Stomach (tissue), 8 donors: ENCODE measurements at regions not wholly inside any gene's neighbourhood (a gene's known extent, or its start where the extent isn't known, plus 50 kb on each side); places are given as distances from the start of the nearest gene placed in this dataset.

Source experiments
- DNase-seq, 2 donors: peaks; one replicate each; pipeline versions ENCODE4 v3.0.0 to v3.0.0-alpha.2; 2013 to 2019
- H3K27ac ChIP-seq, 5 donors: fragments of 200-600 bp in 4 of 5; sonication (generic) in 4 of 5; one replicate each; pipeline ENCODE4 v1.5.1; 2013 to 2019; ENCODE audit warnings: mild to moderate bottlenecking in 1 of 5, moderate library complexity in 1 of 5
- H3K27me3 ChIP-seq, 3 donors: fragments of 200-600 bp; sonication (generic); one replicate each; pipeline ENCODE4 v1.5.1; 2017 to 2019; ENCODE audit warnings: mixed run types in 1 of 3
- H3K36me3 ChIP-seq, 4 donors: fragments of 200-600 bp; sonication (generic); 1 replicate in 3 of 4; 2 replicates in 1 of 4; pipeline ENCODE4 v1.5.1; 2016 to 2019
- H3K4me1 ChIP-seq, 4 donors: fragments of 200-600 bp; sonication (generic); one replicate each; pipeline ENCODE4 v1.5.1; 2016 to 2019
- H3K4me3 ChIP-seq, 4 donors: fragments of 200-600 bp; sonication (generic) in 3 of 4; one replicate each; pipeline ENCODE4 v1.5.1; 2016 to 2019; ENCODE audit warnings: mild to moderate bottlenecking in 1 of 4
- H3K9me3 ChIP-seq, 4 donors: fragments of 200-600 bp; sonication (generic); one replicate each; pipeline ENCODE4 v1.5.1; 2016 to 2019
- EP300 ChIP-seq: sonication (generic); formaldehyde crosslinking; IDR thresholded peaks from one replicate; pipeline ENCODE4 v1.6.1; 2017; ENCODE audit warnings: antibody characterized with exemption
- POLR2A ChIP-seq, 4 donors: fragments of 450-650 bp; IDR thresholded peaks; one replicate each; pipeline ENCODE4 v1.6.1; 2016; ENCODE audit warnings: antibody characterized with exemption in 4 of 4, control low read depth in 2 of 4, mild to moderate bottlenecking in 1 of 4, moderate library complexity in 1 of 4
- POLR2AphosphoS5 ChIP-seq, 3 donors: sonication (generic); formaldehyde crosslinking; IDR thresholded peaks; one replicate each; pipeline ENCODE4 v1.6.1; 2016; ENCODE audit warnings: antibody characterized with exemption in 3 of 3
- WGBS, 5 donors: extraction: QIAGEN DNeasy Blood & Tissue Kit in 3 of 5; methylation state at CpG; one replicate each; pipeline versions ENCODE4 v1.1.5 to v1.1.7; 2013 to 2018; 5-methylcytosine and 5-hydroxymethylcytosine counted together
- intact Hi-C: fragments of 100-400 bp; cut with DNase I; formaldehyde crosslinking; loops from one replicate; pipeline ENCODE4 v1.15.1; 2023; ENCODE audit warnings: low total_unique reads
- TF ChIP-seq, protein P1 (sequence below), 7 experiments: fragments of 450-650 bp in 4 of 7; fragments of 200-600 bp in 3 of 7; sonication (generic) in 3 of 7; IDR thresholded peaks; one replicate each; pipeline ENCODE4 v1.5.1; 2016 to 2019; ENCODE audit warnings: antibody characterized with exemption in 7 of 7, control low read depth in 2 of 7, mild to moderate bottlenecking in 1 of 7
- donor health status: healthy with polysubstance abuse.
- donor health status: Bipolar disorder and iron deficiency.
- donor health status: healthy.

DNA sequence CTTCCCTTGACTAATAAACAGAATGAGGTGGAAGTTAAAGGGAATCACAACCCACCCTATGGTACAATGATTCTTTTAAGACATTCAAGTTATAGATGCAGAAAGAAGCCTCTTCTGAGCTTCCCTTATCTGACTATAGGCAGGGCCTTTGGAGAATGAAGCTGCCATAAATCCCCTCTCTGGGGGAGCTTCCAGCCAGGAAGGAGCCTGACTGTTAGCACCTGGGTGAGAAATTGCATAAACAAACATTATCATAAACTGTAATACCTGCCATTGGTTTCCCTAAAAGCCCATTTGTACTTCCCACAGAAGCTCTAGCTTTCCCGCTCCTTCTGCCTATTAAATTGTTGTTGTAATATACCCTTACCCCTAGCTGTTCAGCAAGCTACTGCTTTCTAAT is 81.3 kb upstream of the RESF1 start:
- no peak for DNase-seq
- no peaks in the 10 kb centered on the region for H3K9me3 ChIP-seq
- TF ChIP-seq POLR2A (IDR thresholded peaks at IDR 0.05): no peak
- TF ChIP-seq, protein P1, sequence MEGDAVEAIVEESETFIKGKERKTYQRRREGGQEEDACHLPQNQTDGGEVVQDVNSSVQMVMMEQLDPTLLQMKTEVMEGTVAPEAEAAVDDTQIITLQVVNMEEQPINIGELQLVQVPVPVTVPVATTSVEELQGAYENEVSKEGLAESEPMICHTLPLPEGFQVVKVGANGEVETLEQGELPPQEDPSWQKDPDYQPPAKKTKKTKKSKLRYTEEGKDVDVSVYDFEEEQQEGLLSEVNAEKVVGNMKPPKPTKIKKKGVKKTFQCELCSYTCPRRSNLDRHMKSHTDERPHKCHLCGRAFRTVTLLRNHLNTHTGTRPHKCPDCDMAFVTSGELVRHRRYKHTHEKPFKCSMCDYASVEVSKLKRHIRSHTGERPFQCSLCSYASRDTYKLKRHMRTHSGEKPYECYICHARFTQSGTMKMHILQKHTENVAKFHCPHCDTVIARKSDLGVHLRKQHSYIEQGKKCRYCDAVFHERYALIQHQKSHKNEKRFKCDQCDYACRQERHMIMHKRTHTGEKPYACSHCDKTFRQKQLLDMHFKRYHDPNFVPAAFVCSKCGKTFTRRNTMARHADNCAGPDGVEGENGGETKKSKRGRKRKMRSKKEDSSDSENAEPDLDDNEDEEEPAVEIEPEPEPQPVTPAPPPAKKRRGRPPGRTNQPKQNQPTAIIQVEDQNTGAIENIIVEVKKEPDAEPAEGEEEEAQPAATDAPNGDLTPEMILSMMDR (IDR thresholded peaks at IDR 0.05): no peak
- TF ChIP-seq POLR2AphosphoS5 (IDR thresholded peaks at IDR 0.05): no peak
- no peak for TF ChIP-seq EP300
- no peaks in the 10 kb centered on the region for H3K36me3 ChIP-seq
- no peaks in the 10 kb centered on the region for H3K27me3 ChIP-seq
- H3K4me1 ChIP-seq: peaks cover 0 to 19% (median 5%) of the 10 kb centered on the region in 4 donors
- H3K4me3 ChIP-seq: no peak overlapping the region
- no peak overlapping the region for H3K27ac ChIP-seq
- intact Hi-C loops: no loop called here
- 93 to 100% (median 96%) methylated on average over 1 of the region's 1 CpG for WGBS, 5 donors

DNA sequence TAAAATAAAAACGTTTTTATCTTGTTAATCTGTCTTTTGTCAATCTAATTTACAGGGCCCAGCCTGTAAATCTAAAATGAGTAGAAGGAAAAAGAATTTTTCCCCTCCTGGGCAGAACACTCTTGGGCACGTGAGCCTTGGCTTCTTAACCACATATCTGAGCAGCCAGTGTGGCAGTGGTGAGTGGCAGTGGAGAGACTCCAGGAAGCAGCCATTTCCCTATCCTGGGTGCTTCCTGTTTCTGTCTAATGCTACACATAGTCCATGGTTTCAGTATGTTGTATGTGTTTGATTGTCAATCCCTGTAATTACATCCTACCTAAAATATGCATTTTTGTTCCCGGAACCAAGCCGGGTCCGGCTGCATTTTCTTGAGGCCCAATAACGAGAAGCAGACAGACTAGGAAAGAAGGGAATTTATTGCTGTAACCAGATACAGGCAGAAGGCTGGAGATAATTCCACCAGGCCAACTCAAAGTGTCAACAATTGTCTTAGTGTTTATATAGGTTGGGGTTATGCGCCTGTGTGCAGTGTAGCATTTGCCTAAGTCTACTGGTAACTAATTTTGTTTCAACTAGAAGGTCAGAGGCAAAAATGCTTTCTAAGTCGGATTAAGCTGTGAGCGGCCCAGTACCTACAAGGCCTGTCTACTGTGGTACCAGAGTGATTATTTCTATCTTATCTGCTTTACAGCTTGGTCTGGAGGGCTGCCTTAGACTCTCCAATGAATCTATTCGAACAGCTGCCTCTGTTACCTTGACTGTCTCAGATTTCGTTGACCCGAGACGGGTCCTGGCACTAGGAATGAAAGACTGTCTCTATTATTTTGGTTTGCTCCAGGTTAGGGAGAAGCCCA is 82.4 kb upstream of the RESF1 start:
- peak in 1 of 2 donors; percentile 32 for DNase-seq
- H3K4me1 ChIP-seq: peaks cover 0 to 19% (median 5%) of the 10 kb centered on the region in 4 donors
- H3K36me3 ChIP-seq: no peaks in the 10 kb centered on the region
- no peak overlapping the region for H3K4me3 ChIP-seq
- TF ChIP-seq EP300 (no peak), POLR2AphosphoS5 (IDR thresholded peaks at IDR 0.05) (no peak), POLR2A (IDR thresholded peaks at IDR 0.05) (no peak)
- no peaks in the 10 kb centered on the region for H3K9me3 ChIP-seq
- 58 to 82% (median 73%) methylated on average over 10 to 13 of the region's 13 CpGs for WGBS, 5 donors
- intact Hi-C loops: no loop called here
- no peaks in the 10 kb centered on the region for H3K27me3 ChIP-seq
- peak overlapping the region in 1 of 5 donors; percentile 79 for H3K27ac ChIP-seq

- Histone ChIP-seq H3K4me1 (peaks cover 0 to 19% (median 5%) of the 10 kb centered on the region in 4 donors), H3K36me3 (no peaks in the 10 kb centered on the region), H3K9me3 (no peaks in the 10 kb centered on the region), H3K27me3 (no peaks in the 10 kb centered on the region), H3K27ac (peak overlapping the region in 2 of 5 donors; percentile 55 to 79), H3K4me3 (no peak overlapping the region)
- 89 to 93% (median 92%) methylated on average over 8 of the region's 8 CpGs for whole genome bisulfite sequencing, 5 donors
- DNase-seq: no peak
- no peak for TF ChIP-seq POLR2AphosphoS5 (IDR thresholded peaks at IDR 0.05)
- TF ChIP-seq POLR2A (IDR thresholded peaks at IDR 0.05): no peak
- TF ChIP-seq, protein P1 (IDR thresholded peaks at IDR 0.05): no peak
- no peak for TF ChIP-seq EP300
- intact Hi-C loops: no loop called here
Measured at GRCh38 chr12:31875609-31875964, 83.6 kb upstream of the RESF1 start.

- Histone ChIP-seq H3K27me3 (no peaks in the 10 kb centered on the region), H3K27ac (peak overlapping the region in 4 of 5 donors; percentile 37 to 79 (median 50)), H3K9me3 (no peaks in the 10 kb centered on the region), H3K4me3 (no peak overlapping the region), H3K4me1 (peaks cover 0 to 19% (median 5%) of the 10 kb centered on the region in 4 donors), H3K36me3 (no peaks in the 10 kb centered on the region)
- intact Hi-C loops: no loop called here
- 33 to 49% (median 39%) methylated on average over 6 of the region's 6 CpGs for WGBS, 5 donors
- DNase-seq: peak; percentile 55 to 79
- TF ChIP-seq EP300 (no peak), POLR2A (IDR thresholded peaks at IDR 0.05) (no peak), POLR2AphosphoS5 (IDR thresholded peaks at IDR 0.05) (peak in 1 of 3 donors; percentile 32)
- TF ChIP-seq, protein P1 (IDR thresholded peaks at IDR 0.05): no peak
Measured at GRCh38 chr12:31874961-31875608, 84.1 kb upstream of the RESF1 start.
